ENCODE measurements at regions not wholly inside any gene's neighbourhood (a gene's known extent, or its start where the extent isn't known, plus 50 kb on each side); places are given as distances from the start of the nearest gene placed in this dataset.

DNA sequence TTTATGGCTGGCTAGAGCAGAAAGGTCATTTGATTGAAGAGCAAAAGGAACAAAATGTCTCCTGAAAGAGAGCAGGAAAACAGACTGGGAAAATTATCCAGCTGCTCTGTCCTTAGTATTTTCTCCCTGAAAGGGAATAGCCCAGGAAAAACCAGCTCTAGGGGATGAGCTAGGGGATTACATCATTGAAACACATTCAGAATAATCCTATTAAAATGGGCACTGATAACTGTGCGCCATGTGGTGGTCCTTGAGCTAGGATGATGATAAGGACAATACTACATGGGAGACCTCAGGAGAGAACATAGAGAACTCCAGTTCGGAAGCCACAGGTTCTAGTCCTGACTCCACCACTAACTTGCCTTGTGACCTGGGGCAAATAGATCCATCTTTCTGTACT lies 873.8 kb downstream of the TYW1 start:
- WGBS = 93% methylated on average over 2 of the region's 2 CpGs
- no peaks in the 10 kb centered on the region for H3K9me3 ChIP-seq (ENCODE audit: insufficient read depth, low read depth, low read length)
- no peaks in the 10 kb centered on the region for H3K4me1 ChIP-seq (ENCODE audit: insufficient read depth, low read length)
- H3K27me3 ChIP-seq (ENCODE audit: insufficient read depth, low read length) = no peaks in the 10 kb centered on the region
- H3K4me3 ChIP-seq (ENCODE audit: low read length) = no peak overlapping the region
- H3K9ac ChIP-seq (ENCODE audit: low read depth, low read length) = no peak overlapping the region
- H3K27ac ChIP-seq (ENCODE audit: low read depth, low read length) = no peak overlapping the region
- H3K36me3 ChIP-seq (ENCODE audit: insufficient read depth, low read length) = no peaks in the 10 kb centered on the region

DNA sequence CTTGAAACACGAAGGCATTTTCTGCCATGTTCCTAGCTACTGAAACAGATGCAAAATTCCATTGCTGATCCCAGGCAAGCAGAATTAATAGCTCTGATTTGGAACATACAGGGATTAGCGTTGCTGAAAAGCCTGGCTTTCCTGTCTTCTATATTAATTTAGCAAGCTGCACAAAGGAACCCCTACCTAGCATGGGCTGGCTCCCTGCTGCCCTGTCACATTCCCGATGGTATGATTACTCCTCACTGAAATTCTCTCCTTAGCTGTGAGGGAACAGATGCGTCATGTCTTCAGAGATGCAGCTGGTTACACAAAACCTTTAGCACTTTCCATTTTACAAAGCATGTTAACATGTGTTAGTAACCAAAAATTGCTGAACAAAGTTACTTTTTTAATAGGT lies 878.9 kb downstream of the TYW1 start:
- no peak overlapping the region for H3K4me3 ChIP-seq (ENCODE audit: low read length)
- H3K9me3 ChIP-seq (ENCODE audit: insufficient read depth, low read depth, low read length) = no peaks in the 10 kb centered on the region
- 77% methylated on average over 4 of the region's 4 CpGs for WGBS
- H3K27me3 ChIP-seq (ENCODE audit: insufficient read depth, low read length) = no peaks in the 10 kb centered on the region
- H3K4me1 ChIP-seq (ENCODE audit: insufficient read depth, low read length) = no peaks in the 10 kb centered on the region
- no peak overlapping the region for H3K27ac ChIP-seq (ENCODE audit: low read depth, low read length)
- no peaks in the 10 kb centered on the region for H3K36me3 ChIP-seq (ENCODE audit: insufficient read depth, low read length)
- H3K9ac ChIP-seq (ENCODE audit: low read depth, low read length) = no peak overlapping the region

DNA sequence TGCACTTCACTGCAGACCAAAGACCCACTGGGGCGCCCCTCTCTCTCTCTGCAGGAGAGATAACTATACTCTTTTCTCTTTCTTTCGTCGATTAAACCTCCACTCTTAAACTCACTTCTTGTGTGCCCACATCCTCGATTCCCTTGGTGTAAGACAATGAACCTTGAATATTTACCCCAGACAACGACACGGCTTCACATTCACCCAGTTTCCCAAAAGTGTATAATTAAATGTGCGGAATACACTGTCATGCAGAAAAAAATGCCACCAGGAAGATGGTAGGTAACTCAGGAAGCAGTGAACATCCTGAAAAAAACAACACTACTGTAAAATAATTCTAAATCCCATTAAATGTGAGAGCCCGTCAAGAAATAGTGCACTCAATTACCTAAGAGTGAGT lies 882.2 kb downstream of the TYW1 start:
- H3K36me3 ChIP-seq (ENCODE audit: insufficient read depth, low read length) = no peaks in the 10 kb centered on the region
- no peaks in the 10 kb centered on the region for H3K9me3 ChIP-seq (ENCODE audit: insufficient read depth, low read depth, low read length)
- H3K27ac ChIP-seq (ENCODE audit: low read depth, low read length) = no peak overlapping the region
- WGBS = 94% methylated on average over 8 of the region's 8 CpGs
- no peaks in the 10 kb centered on the region for H3K4me1 ChIP-seq (ENCODE audit: insufficient read depth, low read length)
- H3K9ac ChIP-seq (ENCODE audit: low read depth, low read length) = no peak overlapping the region
- no peak overlapping the region for H3K4me3 ChIP-seq (ENCODE audit: low read length)
- 0 out of 2 replicates have a peak, but pooled peaks cover 3% of the 10 kb centered on the region for H3K27me3 ChIP-seq (ENCODE audit: insufficient read depth, low read length)

DNA sequence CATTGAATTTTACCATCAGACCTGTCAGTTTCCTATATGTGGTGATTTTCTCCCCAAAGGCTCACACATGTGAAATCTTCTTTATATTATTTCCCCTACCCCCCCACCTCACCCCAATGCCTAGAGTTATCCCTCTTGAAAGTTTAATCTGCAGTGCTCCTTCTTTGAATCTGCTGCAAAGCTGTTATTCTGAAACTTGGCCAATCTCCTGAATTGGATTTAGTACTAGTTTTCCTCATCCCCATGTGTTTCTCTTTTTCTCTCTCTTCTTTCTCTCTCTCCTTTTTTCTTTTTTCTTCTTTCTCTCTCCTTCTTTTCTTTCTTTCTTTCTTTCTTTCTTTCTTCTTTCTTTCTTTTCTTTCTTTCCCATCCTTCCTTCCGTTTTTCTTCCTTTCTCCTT lies 886.2 kb downstream of the TYW1 start:
- Histone ChIP-seq H3K4me1 (ENCODE audit: insufficient read depth, low read length) (no peaks in the 10 kb centered on the region), H3K27me3 (ENCODE audit: insufficient read depth, low read length) (0 out of 2 replicates have a peak, but pooled peaks cover 3% of the 10 kb centered on the region), H3K27ac (ENCODE audit: low read depth, low read length) (no peak overlapping the region), H3K9ac (ENCODE audit: low read depth, low read length) (no peak overlapping the region), H3K4me3 (ENCODE audit: low read length) (no peak overlapping the region), H3K9me3 (ENCODE audit: insufficient read depth, low read depth, low read length) (peaks cover 21% of the 10 kb centered on the region), H3K36me3 (ENCODE audit: insufficient read depth, low read length) (no peaks in the 10 kb centered on the region)
- WGBS = 51% methylated on average over 1 of the region's 1 CpG

DNA sequence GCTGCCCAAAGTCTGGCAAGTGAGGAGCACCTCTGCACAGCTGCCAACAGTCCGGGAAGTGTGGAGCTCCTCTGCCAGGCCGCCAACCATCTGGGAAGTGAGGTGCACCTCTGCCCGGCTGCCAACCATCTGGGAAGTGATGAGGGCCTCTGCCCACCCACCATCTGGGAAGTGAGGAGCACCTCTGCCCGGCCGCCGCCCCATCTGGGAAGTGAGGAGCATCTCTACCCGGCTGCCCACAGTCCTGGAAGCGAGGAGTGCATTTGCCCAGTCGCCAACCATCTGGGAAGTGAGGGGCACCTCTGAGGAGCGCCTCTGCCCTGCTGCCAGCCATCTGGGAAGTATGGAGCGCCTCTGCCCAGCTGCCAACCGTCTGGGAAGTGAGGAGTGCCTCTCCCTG lies 893.7 kb downstream of the TYW1 start:
- Histone ChIP-seq H3K4me1 (ENCODE audit: insufficient read depth, low read length) (no peaks in the 10 kb centered on the region), H3K27me3 (ENCODE audit: insufficient read depth, low read length) (no peaks in the 10 kb centered on the region), H3K9me3 (ENCODE audit: insufficient read depth, low read depth, low read length) (peaks cover 39% of the 10 kb centered on the region), H3K9ac (ENCODE audit: low read depth, low read length) (no peak overlapping the region), H3K36me3 (ENCODE audit: insufficient read depth, low read length) (no peaks in the 10 kb centered on the region), H3K4me3 (ENCODE audit: low read length) (no peak overlapping the region), H3K27ac (ENCODE audit: low read depth, low read length) (no peak overlapping the region)
- 90% methylated on average over 12 of the region's 12 CpGs for WGBS

DNA sequence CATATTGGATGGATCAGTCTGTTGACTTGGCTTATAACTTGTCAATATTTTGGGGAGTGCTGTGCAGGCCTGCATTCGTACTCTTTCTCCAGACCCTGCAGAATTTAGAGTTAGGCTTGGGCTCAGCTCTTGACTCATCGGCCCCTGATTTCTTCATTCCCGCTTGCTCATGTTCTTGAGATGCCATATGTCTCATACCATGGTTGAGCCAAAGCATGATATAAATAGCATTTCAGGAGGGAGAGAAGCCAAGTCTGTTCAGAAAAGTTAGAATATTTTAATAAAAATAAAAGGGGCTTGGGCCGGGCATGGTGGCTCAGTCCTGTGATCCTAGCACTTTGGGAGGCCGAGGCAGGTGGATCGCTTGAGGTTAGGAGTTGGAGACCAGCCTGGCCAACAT lies 898.1 kb downstream of the TYW1 start:
- Histone ChIP-seq H3K27ac (ENCODE audit: low read depth, low read length) (no peak overlapping the region), H3K9ac (ENCODE audit: low read depth, low read length) (no peak overlapping the region), H3K36me3 (ENCODE audit: insufficient read depth, low read length) (no peaks in the 10 kb centered on the region), H3K4me3 (ENCODE audit: low read length) (no peak overlapping the region), H3K9me3 (ENCODE audit: insufficient read depth, low read depth, low read length) (peaks cover 6% of the 10 kb centered on the region), H3K27me3 (ENCODE audit: insufficient read depth, low read length) (no peaks in the 10 kb centered on the region), H3K4me1 (ENCODE audit: insufficient read depth, low read length) (no peaks in the 10 kb centered on the region)
- 95% methylated on average over 6 of the region's 6 CpGs for WGBS

DNA sequence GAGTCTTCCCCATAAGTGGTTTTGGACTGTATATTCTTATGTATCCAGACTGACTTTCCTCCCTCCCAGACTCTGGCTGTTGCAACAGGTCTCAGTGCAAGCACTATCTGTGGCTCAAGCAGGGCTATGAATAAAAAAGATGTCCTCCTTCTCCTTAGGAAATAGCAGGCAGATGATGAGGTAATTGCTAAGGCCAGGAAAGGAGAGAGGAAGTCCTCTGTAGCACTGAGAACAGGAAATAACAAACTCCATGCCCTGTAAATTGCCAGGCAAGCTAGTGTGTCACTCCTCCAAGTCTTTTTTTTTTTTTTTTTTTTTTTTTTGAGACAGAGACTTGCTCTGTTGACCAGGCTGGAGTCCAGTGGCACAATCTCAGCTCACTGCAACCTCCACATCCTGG lies 900.1 kb downstream of the TYW1 start:
- Histone ChIP-seq H3K9ac (ENCODE audit: low read depth, low read length) (no peak overlapping the region), H3K27ac (ENCODE audit: low read depth, low read length) (no peak overlapping the region), H3K9me3 (ENCODE audit: insufficient read depth, low read depth, low read length) (0 out of 2 replicates have a peak, but pooled peaks cover 2% of the 10 kb centered on the region), H3K36me3 (ENCODE audit: insufficient read depth, low read length) (no peaks in the 10 kb centered on the region), H3K27me3 (ENCODE audit: insufficient read depth, low read length) (no peaks in the 10 kb centered on the region), H3K4me1 (ENCODE audit: insufficient read depth, low read length) (no peaks in the 10 kb centered on the region), H3K4me3 (ENCODE audit: low read length) (no peak overlapping the region)

DNA sequence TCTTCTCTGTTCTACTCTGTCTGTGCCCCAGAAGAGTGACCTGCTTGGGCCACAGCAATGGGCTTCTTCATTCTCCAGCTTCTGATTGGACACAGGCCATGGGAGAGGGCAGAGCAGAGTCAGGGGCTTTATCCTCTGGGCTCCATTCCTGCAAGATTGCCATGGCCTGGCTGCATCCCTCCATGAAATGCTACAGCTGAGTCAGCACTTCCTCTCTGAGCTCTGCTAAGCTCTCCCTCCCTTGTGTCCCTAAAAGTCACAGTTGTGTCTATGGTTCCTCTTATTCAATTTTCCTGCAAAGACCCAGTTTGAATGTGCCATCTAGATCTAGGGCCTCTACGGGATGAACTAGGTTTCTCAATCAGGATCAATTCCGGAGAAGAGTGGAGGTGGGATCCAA lies 903.8 kb downstream of the TYW1 start:
- H3K4me3 ChIP-seq (ENCODE audit: low read length) = no peak overlapping the region
- no peaks in the 10 kb centered on the region for H3K9me3 ChIP-seq (ENCODE audit: insufficient read depth, low read depth, low read length)
- no peaks in the 10 kb centered on the region for H3K36me3 ChIP-seq (ENCODE audit: insufficient read depth, low read length)
- H3K27ac ChIP-seq (ENCODE audit: low read depth, low read length) = no peak overlapping the region
- H3K9ac ChIP-seq (ENCODE audit: low read depth, low read length) = no peak overlapping the region
- no peaks in the 10 kb centered on the region for H3K4me1 ChIP-seq (ENCODE audit: insufficient read depth, low read length)
- no peaks in the 10 kb centered on the region for H3K27me3 ChIP-seq (ENCODE audit: insufficient read depth, low read length)
- WGBS = 69% methylated on average over 2 of the region's 2 CpGs

DNA sequence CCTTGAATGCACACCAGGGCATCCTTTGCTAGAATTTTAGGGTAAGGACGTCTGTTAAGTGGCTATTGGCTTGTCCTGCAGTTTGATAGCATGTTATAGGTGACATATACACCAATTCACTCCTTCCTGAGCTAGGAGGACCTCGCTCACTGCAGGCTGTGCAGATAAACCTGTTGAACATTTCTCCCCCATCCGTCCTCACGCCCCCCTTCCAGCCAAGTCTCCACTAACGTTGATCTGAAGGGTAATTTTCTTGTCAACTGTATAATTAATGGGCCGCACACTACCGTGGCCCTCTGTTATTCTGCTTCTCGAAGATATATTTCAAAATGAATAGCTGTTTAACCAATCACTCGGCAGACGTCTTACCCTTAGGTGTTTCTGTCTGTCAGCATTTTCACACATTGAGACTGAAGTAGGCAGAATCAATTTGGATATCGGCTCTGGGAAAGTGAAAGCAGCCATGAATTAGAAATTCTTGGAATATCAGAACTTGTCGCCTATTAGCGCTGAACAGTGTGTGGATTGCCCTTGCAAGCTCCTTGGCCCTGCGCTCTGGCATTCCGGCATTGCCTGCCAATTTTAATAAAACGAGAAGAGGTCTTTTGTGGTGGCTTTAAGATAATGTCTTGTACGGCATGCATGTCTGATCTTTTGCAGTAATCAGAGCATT lies 905.3 kb downstream of the TYW1 start:
- no peak overlapping the region for H3K27ac ChIP-seq (ENCODE audit: low read depth, low read length)
- H3K27me3 ChIP-seq (ENCODE audit: insufficient read depth, low read length) = no peaks in the 10 kb centered on the region
- no peaks in the 10 kb centered on the region for H3K4me1 ChIP-seq (ENCODE audit: insufficient read depth, low read length)
- no peak overlapping the region for H3K9ac ChIP-seq (ENCODE audit: low read depth, low read length)
- no peaks in the 10 kb centered on the region for H3K36me3 ChIP-seq (ENCODE audit: insufficient read depth, low read length)
- 96% methylated on average over 16 of the region's 17 CpGs for WGBS
- H3K4me3 ChIP-seq (ENCODE audit: low read length) = no peak overlapping the region
- no peaks in the 10 kb centered on the region for H3K9me3 ChIP-seq (ENCODE audit: insufficient read depth, low read depth, low read length)

DNA sequence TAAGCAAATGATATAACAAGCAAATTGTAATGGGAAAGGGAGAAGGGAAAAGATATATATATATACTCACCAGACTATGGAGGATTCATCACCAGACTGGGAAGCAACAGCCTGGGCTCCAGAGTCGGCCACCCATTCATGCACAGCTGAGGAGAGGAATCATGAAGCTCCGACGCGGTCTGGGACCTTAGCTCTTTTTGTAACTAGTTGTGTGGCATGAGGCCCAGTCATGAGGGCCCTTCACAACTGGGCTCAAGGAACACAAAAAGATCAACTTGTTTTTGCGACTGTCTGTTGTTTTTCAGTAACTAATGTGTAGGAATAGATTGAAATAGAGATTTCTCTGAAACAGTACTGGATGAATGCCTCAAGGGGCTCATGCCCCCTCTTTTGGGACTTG lies 911.2 kb downstream of the TYW1 start:
- no peaks in the 10 kb centered on the region for H3K27me3 ChIP-seq (ENCODE audit: insufficient read depth, low read length)
- H3K4me3 ChIP-seq (ENCODE audit: low read length) = no peak overlapping the region
- WGBS = 76% methylated on average over 5 of the region's 5 CpGs
- no peaks in the 10 kb centered on the region for H3K4me1 ChIP-seq (ENCODE audit: insufficient read depth, low read length)
- no peak overlapping the region for H3K9ac ChIP-seq (ENCODE audit: low read depth, low read length)
- no peaks in the 10 kb centered on the region for H3K9me3 ChIP-seq (ENCODE audit: insufficient read depth, low read depth, low read length)
- no peak overlapping the region for H3K27ac ChIP-seq (ENCODE audit: low read depth, low read length)
- no peaks in the 10 kb centered on the region for H3K36me3 ChIP-seq (ENCODE audit: insufficient read depth, low read length)

DNA sequence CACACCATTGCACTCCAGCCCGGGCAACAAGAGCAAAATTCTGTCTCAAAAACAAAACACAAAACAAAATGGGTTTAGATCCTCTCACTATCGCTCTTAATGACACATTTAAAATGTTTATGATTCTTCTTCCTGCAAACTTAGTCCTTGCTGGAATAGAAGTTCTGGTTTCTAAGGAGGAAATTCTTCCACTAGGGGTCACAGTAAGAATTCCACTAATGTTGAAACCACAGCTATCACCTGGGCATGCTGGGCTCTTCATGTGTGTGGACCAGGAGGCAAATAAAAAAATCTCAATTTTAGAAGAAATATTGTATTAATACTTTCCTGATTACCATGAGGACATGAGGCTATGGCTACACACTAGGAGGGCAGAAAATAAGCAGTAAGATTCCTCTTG lies 915.8 kb downstream of the TYW1 start:
- Histone ChIP-seq H3K9me3 (ENCODE audit: insufficient read depth, low read depth, low read length) (no peaks in the 10 kb centered on the region), H3K4me3 (ENCODE audit: low read length) (no peak overlapping the region), H3K9ac (ENCODE audit: low read depth, low read length) (no peak overlapping the region), H3K27ac (ENCODE audit: low read depth, low read length) (no peak overlapping the region), H3K4me1 (ENCODE audit: insufficient read depth, low read length) (peaks cover 8% of the 10 kb centered on the region), H3K36me3 (ENCODE audit: insufficient read depth, low read length) (no peaks in the 10 kb centered on the region), H3K27me3 (ENCODE audit: insufficient read depth, low read length) (no peaks in the 10 kb centered on the region)
- WGBS = 87% methylated on average over 2 of the region's 2 CpGs

DNA sequence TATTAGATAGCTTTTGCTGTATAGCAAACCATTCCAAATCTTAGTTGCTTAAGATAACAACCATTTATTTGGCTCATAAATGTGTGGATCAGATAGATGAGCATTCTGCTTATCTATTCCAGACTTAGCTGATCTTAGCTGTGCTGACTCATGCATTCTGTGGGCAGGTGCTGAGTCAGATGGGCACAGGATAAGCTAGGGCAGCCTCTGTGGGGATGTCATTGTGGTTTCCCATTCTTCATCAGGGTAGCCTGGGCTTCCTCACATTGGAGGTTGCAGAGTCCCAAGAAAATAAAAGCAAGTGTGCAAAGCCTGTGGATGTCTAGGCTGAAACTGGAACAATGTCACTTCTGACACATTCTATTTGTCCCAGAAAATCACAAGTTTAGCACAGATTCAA lies 917.0 kb downstream of the TYW1 start:
- no peak overlapping the region for H3K4me3 ChIP-seq (ENCODE audit: low read length)
- no peaks in the 10 kb centered on the region for H3K36me3 ChIP-seq (ENCODE audit: insufficient read depth, low read length)
- H3K27ac ChIP-seq (ENCODE audit: low read depth, low read length) = no peak overlapping the region
- H3K9me3 ChIP-seq (ENCODE audit: insufficient read depth, low read depth, low read length) = peaks cover 6% of the 10 kb centered on the region; the same call in 1 of the 2 replicates
- H3K4me1 ChIP-seq (ENCODE audit: insufficient read depth, low read length) = peaks cover 8% of the 10 kb centered on the region
- H3K27me3 ChIP-seq (ENCODE audit: insufficient read depth, low read length) = no peaks in the 10 kb centered on the region
- H3K9ac ChIP-seq (ENCODE audit: low read depth, low read length) = no peak overlapping the region
